SHP77 (cell line): ENCODE measurements at regions not wholly inside any gene's neighbourhood (a gene's known extent, or its start where the extent isn't known, plus 50 kb on each side); places are given as distances from the start of the nearest gene placed in this dataset.
A peak's percentile ranks its signal among the peaks of the same experiment; 100 is the strongest.

ENCODE experiments used
- DNase-seq, 2 experiments: peaks; one replicate each; lab custom pipeline; 2025; lab: John Stamatoyannopoulos, UW

DNA sequence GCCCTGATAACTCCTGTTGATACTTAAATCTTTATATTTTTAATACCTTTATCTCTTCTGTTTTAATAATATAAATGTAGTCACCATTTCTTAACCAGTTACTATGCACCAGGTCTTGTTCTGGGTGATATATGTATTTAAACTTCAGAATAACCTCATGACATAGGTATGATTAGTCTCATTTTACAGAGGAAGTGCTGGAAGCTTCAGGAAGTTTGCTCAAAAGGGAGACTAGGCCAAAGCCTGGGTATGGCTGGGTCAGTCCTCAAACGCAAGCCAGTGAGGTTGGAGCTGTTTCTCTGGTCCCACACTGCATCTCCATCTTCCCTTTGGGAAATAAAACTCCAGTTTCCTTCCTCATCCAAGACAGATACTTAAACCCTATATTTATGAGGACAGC is 204.7 kb upstream of the TANK start:
- DNase-seq, result no peak

- no peak for DNase-seq
Measured at GRCh38 chr2:160956243-160956802, 203.9 kb upstream of the TANK start.

GRCh38 chr2:160963957-160964356 is 196.3 kb upstream of the TANK start:
- DNase-seq, result no peak

GRCh38 chr2:160967523-160967922 is 192.7 kb upstream of the TANK start:
- no peak for DNase-seq

GRCh38 chr2:160968183-160968582 is 192.0 kb upstream of the TANK start:
- no peak for DNase-seq

GRCh38 chr2:160970052-160970965 is 189.9 kb upstream of the TANK start:
- DNase-seq, result no peak

DNA sequence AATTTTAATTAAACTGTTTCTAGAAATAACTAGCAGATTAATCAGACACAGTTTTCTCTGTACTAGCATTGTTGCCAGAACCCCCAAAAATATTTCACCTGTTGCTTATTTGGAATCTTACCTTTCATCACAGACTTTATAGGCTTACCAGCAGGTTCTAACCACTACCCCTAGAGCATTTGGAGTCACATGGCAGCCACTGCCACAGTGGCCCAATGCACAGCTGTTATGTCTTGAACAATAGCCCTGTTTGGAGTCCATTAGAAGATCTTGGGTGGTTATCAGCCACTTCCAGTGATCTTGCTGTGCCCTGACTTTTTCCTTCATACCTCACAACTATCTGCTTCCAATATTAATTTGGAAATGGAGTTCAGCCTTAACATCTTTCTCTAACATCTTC is 186.2 kb upstream of the TANK start:
- no peak for DNase-seq

GRCh38 chr2:160974803-160975202 is 185.4 kb upstream of the TANK start:
- no peak for DNase-seq

DNA sequence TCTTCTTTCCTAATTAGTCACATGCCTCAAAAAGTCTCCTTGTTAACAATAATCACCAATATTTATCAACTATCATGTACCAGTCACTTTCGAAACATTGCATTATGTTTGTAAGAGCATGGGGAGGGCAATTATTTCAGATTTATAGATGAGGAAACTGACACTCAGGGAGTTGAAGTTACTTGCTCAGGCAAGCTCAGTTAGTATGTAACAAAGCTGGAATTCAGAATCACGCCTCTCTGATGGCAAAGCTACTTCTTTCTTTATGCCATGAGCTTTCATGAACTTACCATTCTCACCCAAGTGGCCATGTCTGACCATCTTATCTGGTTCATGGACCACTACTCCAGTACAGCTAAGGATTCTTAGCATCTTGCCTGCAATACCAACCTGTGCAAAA is 183.4 kb upstream of the TANK start:
- DNase-seq, result no peak

DNA sequence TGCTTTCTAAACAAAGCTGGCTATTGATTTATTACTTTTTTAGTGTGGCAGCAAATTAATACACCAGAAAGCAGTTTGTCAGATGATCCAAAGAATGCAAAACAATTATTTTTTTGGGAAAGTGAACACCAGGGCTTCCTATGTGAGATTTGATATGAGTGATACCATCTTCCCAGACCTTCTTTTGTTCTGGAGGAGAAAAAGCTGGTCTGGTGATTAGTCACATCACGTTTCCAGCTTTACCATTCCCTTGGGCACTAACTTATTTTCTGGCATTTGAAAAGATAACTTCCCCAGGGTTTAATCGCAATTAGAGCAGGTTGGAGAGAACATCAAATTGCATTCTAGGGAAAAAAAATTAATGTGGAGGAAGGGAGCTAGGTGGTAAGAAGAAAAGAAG is 182.9 kb upstream of the TANK start:
- no peak for DNase-seq

DNA sequence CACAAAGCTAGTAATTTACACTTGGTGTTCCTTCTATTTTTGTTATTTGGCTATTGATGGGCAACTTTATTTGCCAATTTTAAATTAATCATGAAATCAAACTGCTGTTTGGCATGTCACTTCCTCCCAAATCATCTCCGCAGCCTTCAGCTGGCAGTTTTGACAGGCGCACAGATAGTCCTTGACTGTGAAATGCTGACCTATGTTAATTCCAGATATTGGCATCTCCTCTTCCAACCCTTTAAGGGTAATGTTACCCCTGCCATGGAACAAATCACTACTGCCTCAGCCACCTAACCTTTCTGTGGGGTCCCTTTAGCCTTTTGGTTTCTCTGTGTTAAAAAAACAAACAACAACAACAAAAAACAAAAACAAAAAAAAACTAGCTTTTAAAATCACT is 182.4 kb upstream of the TANK start:
- DNase-seq, result no peak

- no peak for DNase-seq
Measured at GRCh38 chr2:160984426-160985077, 175.7 kb upstream of the TANK start.

- DNase-seq, result no peak
Measured at GRCh38 chr2:160989778-160990177, 170.4 kb upstream of the TANK start.

GRCh38 chr2:160993654-160994061 is 166.6 kb upstream of the TANK start:
- DNase-seq, result no peak

GRCh38 chr2:160994141-160995002 is 165.9 kb upstream of the TANK start:
- DNase-seq, result peak; percentile 46 to 57

- DNase-seq, result no peak
Measured at GRCh38 chr2:160996584-160996983, 163.6 kb upstream of the TANK start.

- no peak for DNase-seq
Measured at GRCh38 chr2:161004379-161004778, 155.8 kb upstream of the TANK start.

DNA sequence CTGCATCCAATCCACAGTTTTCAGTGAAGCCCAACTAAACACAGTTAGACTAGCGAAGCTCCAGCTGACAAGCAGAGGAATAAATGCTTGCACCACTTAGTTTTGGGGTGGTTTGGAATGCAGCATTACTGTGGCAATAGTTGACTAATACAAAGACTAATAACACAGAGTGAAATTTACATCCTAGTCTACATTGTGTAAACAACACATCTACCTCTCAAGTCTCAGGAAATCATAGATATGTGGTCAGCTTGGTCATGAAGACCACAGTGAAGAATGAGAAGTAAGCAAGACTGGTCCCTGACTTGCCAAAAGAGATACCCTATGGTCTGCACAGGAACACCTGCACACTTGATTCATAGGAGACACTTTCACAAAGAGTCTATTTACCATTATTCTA is 155.1 kb upstream of the TANK start:
- DNase-seq, result no peak

DNA sequence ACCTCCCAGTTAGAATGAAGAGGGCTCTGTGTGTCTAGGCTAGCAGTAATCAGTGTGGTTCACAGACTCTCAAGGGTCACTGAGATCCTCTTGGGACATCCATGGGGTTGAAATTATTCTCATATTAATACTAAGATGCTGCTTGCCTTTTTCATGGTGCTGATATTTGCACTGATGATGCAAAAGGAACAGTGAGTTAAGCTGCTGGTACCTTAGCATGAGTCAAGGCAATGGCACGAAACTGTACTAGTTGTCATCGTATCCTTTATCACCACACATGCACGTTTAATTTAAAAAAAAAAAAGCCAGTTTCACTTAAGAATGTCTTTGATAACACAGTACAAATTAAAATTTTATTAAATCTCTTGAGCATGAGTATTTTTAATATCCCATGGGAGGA is 151.9 kb upstream of the TANK start:
- no peak for DNase-seq

DNA sequence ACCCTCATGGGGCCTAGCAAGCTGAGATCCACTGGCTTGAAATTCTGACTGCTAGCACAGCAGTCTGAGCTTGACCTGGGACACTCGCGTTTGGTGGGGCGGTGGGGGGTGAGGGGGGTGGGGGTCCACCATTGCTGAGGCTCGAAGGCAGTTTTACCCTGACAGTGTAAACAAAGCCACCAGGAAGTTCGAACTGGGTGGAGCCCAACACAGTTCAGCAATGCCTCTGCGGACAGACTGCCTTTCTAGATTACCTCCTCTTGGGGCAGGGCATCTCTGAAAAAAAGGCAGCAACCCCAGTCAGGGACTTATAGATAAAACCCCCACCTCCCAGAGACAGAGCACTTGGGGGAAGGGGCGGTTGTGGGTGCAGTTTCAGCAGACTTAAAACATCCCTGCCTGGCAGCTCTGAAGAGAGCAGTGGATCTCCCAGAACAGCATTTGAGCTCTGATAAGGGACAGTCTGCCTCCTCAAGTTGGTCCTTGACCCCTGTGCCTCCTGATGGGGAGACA is 149.7 kb upstream of the TANK start:
- no peak for DNase-seq

GRCh38 chr2:161017780-161018470 is 142.3 kb upstream of the TANK start:
- no peak for DNase-seq
